Stomach (tissue), 8 donors: ENCODE measurements at regions not wholly inside any gene's neighbourhood (a gene's known extent, or its start where the extent isn't known, plus 50 kb on each side); places are given as distances from the start of the nearest gene placed in this dataset.

ENCODE experiments used
- DNase-seq, 2 donors: peaks; one replicate each; pipeline versions ENCODE4 v3.0.0 to v3.0.0-alpha.2; 2013 to 2019
- H3K27ac ChIP-seq, 5 donors: fragments of 200-600 bp in 4 of 5; sonication (generic) in 4 of 5; one replicate each; pipeline ENCODE4 v1.5.1; 2013 to 2019; ENCODE audit warnings: mild to moderate bottlenecking in 1 of 5, moderate library complexity in 1 of 5
- H3K27me3 ChIP-seq, 3 donors: fragments of 200-600 bp; sonication (generic); one replicate each; pipeline ENCODE4 v1.5.1; 2017 to 2019; ENCODE audit warnings: mixed run types in 1 of 3
- H3K36me3 ChIP-seq, 4 donors: fragments of 200-600 bp; sonication (generic); 1 replicate in 3 of 4; 2 replicates in 1 of 4; pipeline ENCODE4 v1.5.1; 2016 to 2019
- H3K4me1 ChIP-seq, 4 donors: fragments of 200-600 bp; sonication (generic); one replicate each; pipeline ENCODE4 v1.5.1; 2016 to 2019
- H3K4me3 ChIP-seq, 4 donors: fragments of 200-600 bp; sonication (generic) in 3 of 4; one replicate each; pipeline ENCODE4 v1.5.1; 2016 to 2019; ENCODE audit warnings: mild to moderate bottlenecking in 1 of 4
- H3K9me3 ChIP-seq, 4 donors: fragments of 200-600 bp; sonication (generic); one replicate each; pipeline ENCODE4 v1.5.1; 2016 to 2019
- EP300 ChIP-seq: sonication (generic); formaldehyde crosslinking; IDR thresholded peaks from one replicate; pipeline ENCODE4 v1.6.1; 2017; ENCODE audit warnings: antibody characterized with exemption
- POLR2A ChIP-seq, 4 donors: fragments of 450-650 bp; IDR thresholded peaks; one replicate each; pipeline ENCODE4 v1.6.1; 2016; ENCODE audit warnings: antibody characterized with exemption in 4 of 4, control low read depth in 2 of 4, mild to moderate bottlenecking in 1 of 4, moderate library complexity in 1 of 4
- POLR2AphosphoS5 ChIP-seq, 3 donors: sonication (generic); formaldehyde crosslinking; IDR thresholded peaks; one replicate each; pipeline ENCODE4 v1.6.1; 2016; ENCODE audit warnings: antibody characterized with exemption in 3 of 3
- WGBS, 5 donors: extraction: QIAGEN DNeasy Blood & Tissue Kit in 3 of 5; methylation state at CpG; one replicate each; pipeline versions ENCODE4 v1.1.5 to v1.1.7; 2013 to 2018; 5-methylcytosine and 5-hydroxymethylcytosine counted together
- intact Hi-C: fragments of 100-400 bp; cut with DNase I; formaldehyde crosslinking; loops from one replicate; pipeline ENCODE4 v1.15.1; 2023; ENCODE audit warnings: low total_unique reads
- TF ChIP-seq, protein P1 (sequence below), 7 experiments: fragments of 450-650 bp in 4 of 7; fragments of 200-600 bp in 3 of 7; sonication (generic) in 3 of 7; IDR thresholded peaks; one replicate each; pipeline ENCODE4 v1.5.1; 2016 to 2019; ENCODE audit warnings: antibody characterized with exemption in 7 of 7, control low read depth in 2 of 7, mild to moderate bottlenecking in 1 of 7
- donor health status: healthy with polysubstance abuse.
- donor health status: Bipolar disorder and iron deficiency.
- donor health status: healthy.

DNA sequence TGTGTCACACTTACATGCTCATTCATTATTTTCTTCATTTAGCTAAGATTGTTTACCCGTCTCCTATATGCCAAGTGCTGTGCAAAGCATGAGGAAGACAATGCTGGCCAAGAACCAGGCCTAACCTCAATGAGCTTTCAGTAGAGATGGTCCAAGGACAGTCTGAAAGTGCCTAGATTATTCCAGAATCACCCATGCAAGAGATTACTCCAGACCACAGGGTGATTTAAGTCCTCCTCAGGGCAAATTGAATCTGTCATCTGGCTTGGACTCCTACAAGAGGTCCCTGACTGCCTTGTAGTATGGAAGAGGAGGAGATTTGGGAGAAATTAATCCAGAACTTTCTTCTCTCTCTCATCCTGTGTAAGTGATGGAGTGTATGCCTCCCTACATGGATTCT, 99.4 kb upstream of the NDP start:
- Histone ChIP-seq H3K36me3 (no peaks in the 10 kb centered on the region), H3K4me1 (no peaks in the 10 kb centered on the region), H3K27ac (no peak overlapping the region), H3K4me3 (no peak overlapping the region), H3K9me3 (peaks cover 0 to 1% (median 0%) of the 10 kb centered on the region in 4 donors), H3K27me3 (no peaks in the 10 kb centered on the region)
- TF ChIP-seq POLR2AphosphoS5 (IDR thresholded peaks at IDR 0.05) (no peak), EP300 (no peak), POLR2A (IDR thresholded peaks at IDR 0.05) (no peak)
- TF ChIP-seq, protein P1, sequence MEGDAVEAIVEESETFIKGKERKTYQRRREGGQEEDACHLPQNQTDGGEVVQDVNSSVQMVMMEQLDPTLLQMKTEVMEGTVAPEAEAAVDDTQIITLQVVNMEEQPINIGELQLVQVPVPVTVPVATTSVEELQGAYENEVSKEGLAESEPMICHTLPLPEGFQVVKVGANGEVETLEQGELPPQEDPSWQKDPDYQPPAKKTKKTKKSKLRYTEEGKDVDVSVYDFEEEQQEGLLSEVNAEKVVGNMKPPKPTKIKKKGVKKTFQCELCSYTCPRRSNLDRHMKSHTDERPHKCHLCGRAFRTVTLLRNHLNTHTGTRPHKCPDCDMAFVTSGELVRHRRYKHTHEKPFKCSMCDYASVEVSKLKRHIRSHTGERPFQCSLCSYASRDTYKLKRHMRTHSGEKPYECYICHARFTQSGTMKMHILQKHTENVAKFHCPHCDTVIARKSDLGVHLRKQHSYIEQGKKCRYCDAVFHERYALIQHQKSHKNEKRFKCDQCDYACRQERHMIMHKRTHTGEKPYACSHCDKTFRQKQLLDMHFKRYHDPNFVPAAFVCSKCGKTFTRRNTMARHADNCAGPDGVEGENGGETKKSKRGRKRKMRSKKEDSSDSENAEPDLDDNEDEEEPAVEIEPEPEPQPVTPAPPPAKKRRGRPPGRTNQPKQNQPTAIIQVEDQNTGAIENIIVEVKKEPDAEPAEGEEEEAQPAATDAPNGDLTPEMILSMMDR (IDR thresholded peaks at IDR 0.05) = no peak
- no peak for DNase-seq
- 76 to 100% (median 89%) methylated on average over 1 of the region's 1 CpG for WGBS, 5 donors
- intact Hi-C loops = no loop called here

DNA sequence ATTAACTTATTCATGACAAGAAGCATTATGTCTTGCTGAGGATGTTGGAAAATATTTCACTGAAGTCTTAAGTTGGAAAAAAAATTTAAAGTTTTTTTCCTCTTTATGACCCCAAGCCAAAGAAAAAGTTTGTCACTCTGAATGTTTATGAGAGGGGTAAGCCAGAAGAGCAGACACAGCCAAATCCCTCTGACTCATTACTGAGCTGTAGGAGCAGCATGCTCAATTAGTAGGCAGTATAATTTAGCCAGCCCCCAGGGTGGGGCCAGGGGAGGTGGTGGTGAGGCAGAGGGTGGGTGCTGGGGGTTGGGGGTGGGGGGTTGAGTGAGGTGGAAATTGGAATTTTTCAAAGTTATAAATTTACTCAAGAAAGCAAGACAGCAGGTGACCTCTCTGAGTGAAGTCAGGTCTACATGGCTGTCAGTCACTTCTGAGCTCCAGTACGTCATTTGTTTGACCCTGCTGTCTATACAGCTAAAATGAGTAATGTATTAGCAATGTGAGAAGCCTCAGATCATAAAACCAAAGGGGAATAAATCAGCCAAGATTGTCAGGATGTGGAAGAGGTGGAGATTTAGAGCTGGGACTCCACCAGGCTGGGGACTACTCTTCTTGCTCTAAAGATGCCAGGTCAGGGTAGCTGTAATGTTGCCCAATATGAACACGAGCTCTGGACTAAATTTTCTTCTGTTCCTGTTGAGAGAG, 98.8 kb upstream of the NDP start:
- no peaks in the 10 kb centered on the region for H3K36me3 ChIP-seq
- H3K9me3 ChIP-seq = no peaks in the 10 kb centered on the region

DNA sequence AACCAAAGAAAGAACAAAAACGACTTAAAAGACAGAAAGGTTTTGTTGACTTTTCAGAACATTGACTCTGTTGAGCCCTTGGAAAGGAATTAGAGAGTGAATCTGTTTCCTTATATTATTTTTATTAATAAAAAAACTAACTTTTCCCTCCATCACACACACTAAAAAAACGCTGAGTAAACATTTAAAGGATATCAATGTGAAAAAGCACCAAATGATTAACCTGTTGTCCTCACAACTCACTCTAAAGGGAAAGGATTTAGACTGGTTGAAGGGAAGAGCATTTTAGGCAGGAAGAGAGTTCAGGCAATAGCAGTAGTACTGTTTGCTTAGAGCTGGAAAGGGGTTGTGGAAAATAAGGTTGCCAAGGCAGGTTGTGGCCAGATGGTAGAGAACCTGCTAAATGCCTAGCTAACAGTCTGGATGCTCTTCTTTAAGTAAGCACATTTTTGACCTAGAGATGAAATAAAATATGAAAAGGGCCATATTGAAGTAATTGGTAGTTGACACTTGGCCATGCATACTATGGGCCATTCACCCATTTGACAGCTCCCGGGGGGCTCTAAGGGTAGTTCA, 98.0 kb upstream of the NDP start:
- H3K27me3 ChIP-seq = no peaks in the 10 kb centered on the region
- no peaks in the 10 kb centered on the region for H3K4me1 ChIP-seq
- H3K9me3 ChIP-seq = no peaks in the 10 kb centered on the region
- intact Hi-C loops = no loop called here
- 42 to 68% (median 62%) methylated on average over 3 of the region's 3 CpGs for WGBS, 5 donors
- H3K27ac ChIP-seq = no peak overlapping the region
- H3K4me3 ChIP-seq = no peak overlapping the region
- no peaks in the 10 kb centered on the region for H3K36me3 ChIP-seq
- DNase-seq = no peak
- TF ChIP-seq POLR2A (IDR thresholded peaks at IDR 0.05) = no peak

More for the DNA sequence above, 98.8 kb upstream of the NDP start:
- no peak for DNase-seq
- Histone ChIP-seq H3K4me3 (no peak overlapping the region), H3K27ac (no peak overlapping the region), H3K27me3 (no peaks in the 10 kb centered on the region), H3K4me1 (no peaks in the 10 kb centered on the region)
- TF ChIP-seq EP300 (no peak), POLR2AphosphoS5 (IDR thresholded peaks at IDR 0.05) (no peak), POLR2A (IDR thresholded peaks at IDR 0.05) (no peak)
- TF ChIP-seq, protein P1 (IDR thresholded peaks at IDR 0.05) = no peak
- intact Hi-C loops = no loop called here
- WGBS, 5 donors = 48 to 79% (median 62%) methylated on average over 2 of the region's 2 CpGs

DNA sequence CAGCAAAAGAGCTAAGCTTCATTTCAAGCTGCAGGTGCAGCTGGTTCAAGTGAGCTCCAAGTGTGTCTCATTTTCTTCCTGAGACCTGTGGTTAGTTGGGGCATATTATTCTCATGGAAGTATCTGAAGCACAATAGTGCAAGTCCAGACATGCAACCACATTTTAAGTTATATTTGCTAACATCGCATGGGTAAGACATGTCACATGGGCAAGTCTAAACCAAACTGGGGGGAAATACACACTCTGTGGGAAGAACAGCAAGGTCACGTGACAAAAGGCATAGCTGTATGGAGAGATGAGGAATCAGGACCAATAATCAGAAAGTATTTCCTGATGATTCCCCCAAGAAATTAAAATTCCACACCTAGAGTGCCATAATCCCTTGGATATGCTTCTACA, 94.9 kb upstream of the NDP start:
- Histone ChIP-seq H3K27me3 (peaks cover 0 to 4% (median 0%) of the 10 kb centered on the region in 3 donors), H3K9me3 (no peaks in the 10 kb centered on the region), H3K4me3 (no peak overlapping the region), H3K4me1 (no peaks in the 10 kb centered on the region), H3K36me3 (no peaks in the 10 kb centered on the region), H3K27ac (no peak overlapping the region)
- 88 to 100% (median 90%) methylated on average over 2 of the region's 2 CpGs for WGBS, 5 donors
- DNase-seq = no peak
- intact Hi-C loops = no loop called here
- TF ChIP-seq POLR2A (IDR thresholded peaks at IDR 0.05) (no peak), EP300 (no peak)

DNA sequence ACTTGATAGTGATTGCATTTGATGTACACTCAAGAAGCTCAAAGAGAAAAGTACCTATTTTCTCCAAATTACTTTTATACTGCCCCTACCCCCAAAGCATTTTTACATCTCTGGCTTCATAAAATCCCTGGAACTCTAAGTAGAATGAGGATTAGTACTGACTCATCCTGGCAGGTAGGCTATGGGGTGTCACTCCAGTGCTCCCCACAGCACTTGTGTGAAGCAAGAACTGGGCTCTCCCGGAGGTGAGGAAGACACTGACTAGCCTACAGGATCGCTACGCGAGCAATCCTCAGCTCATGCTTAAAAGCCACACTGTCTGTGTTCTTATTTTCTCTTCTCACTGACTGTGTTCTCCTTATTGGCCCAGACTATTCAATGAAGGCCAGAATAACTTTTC, 90.4 kb upstream of the NDP start:
- intact Hi-C loops = no loop called here
- 88 to 97% (median 94%) methylated on average over 4 of the region's 4 CpGs; no CpG with 5 or more reads in 1 of the 5 donors for WGBS, 5 donors

DNA sequence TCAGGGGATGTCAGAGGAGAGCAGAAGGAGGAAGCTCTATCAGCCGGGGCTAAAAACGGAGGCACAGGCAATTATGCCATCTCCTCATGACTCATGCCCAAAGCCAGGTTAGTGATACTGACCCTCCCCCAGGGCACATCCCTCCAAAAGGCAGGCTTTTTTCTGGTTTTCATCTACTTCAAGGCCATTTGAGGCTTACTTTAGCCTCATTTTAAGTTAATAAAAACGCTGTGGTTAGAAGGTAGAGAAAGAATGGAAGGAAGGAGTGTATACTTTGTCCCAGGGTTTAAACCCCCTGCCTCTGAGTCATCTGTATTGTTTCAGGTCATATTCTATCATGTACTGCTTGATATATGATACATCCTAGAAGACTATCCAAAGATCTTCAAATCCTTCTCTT, 89.7 kb upstream of the NDP start:
- intact Hi-C loops = no loop called here
- DNase-seq = no peak
- H3K27me3 ChIP-seq = peaks cover 0 to 9% (median 0%) of the 10 kb centered on the region in 3 donors
- no peaks in the 10 kb centered on the region for H3K36me3 ChIP-seq
- no peak overlapping the region for H3K4me3 ChIP-seq
- H3K27ac ChIP-seq = no peak overlapping the region
- no peaks in the 10 kb centered on the region for H3K4me1 ChIP-seq
- no peaks in the 10 kb centered on the region for H3K9me3 ChIP-seq
- 44 to 76% (median 68%) methylated on average over 3 of the region's 3 CpGs for WGBS, 5 donors
- TF ChIP-seq POLR2AphosphoS5 (IDR thresholded peaks at IDR 0.05) (no peak), POLR2A (IDR thresholded peaks at IDR 0.05) (no peak), EP300 (no peak)
- TF ChIP-seq, protein P1 (IDR thresholded peaks at IDR 0.05) = no peak

More for the DNA sequence above, 90.4 kb upstream of the NDP start:
- Histone ChIP-seq H3K4me1 (no peaks in the 10 kb centered on the region), H3K36me3 (no peaks in the 10 kb centered on the region), H3K27ac (no peak overlapping the region), H3K27me3 (peaks cover 0 to 9% (median 0%) of the 10 kb centered on the region in 3 donors), H3K9me3 (no peaks in the 10 kb centered on the region), H3K4me3 (no peak overlapping the region)
- no peak for DNase-seq
- TF ChIP-seq POLR2A (IDR thresholded peaks at IDR 0.05) (no peak), EP300 (no peak), POLR2AphosphoS5 (IDR thresholded peaks at IDR 0.05) (no peak)
